Astrocyte (in vitro differentiated cells and primary cell): ENCODE measurements at regions not wholly inside any gene's neighbourhood (a gene's known extent, or its start where the extent isn't known, plus 50 kb on each side); places are given as distances from the start of the nearest gene placed in this dataset.

Experiments
- EZH2 ChIP-seq: IDR thresholded peaks from 2 replicates; pipeline ENCODE4 v1.6.1; 2012; ENCODE audit warnings: mild to moderate bottlenecking, low read length, inconsistent platforms; ENCODE audit not compliant: insufficient read depth
- TF ChIP-seq, protein P1 (sequence below): IDR thresholded peaks from 2 replicates; pipeline ENCODE4 v1.5.1; 2011; ENCODE audit warnings: low read depth, mild to moderate bottlenecking, inconsistent platforms, low read length, moderate library complexity; ENCODE audit not compliant: insufficient read depth

DNA sequence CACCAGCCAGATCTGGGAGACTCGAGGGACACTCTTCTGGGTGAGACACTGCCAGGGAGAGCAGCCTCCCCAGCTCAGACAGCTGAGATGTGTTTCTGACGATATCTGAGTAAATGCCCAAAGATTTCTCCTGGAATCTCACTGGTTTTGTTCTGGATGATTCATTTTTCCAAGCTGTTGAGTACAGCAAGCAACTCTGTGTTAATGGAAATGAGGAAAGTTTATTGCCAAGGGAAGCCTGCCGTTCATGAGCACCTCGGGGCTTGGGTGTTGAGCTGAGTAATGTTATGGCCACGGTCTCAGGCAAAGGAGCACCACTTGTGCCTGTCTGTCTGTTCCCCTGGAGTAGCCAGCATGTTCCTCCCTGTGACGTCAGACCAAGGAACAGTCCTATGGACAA lies 1132.4 kb downstream of the BRD1 start:
- TF ChIP-seq EZH2: no peak
- TF ChIP-seq, protein P1, sequence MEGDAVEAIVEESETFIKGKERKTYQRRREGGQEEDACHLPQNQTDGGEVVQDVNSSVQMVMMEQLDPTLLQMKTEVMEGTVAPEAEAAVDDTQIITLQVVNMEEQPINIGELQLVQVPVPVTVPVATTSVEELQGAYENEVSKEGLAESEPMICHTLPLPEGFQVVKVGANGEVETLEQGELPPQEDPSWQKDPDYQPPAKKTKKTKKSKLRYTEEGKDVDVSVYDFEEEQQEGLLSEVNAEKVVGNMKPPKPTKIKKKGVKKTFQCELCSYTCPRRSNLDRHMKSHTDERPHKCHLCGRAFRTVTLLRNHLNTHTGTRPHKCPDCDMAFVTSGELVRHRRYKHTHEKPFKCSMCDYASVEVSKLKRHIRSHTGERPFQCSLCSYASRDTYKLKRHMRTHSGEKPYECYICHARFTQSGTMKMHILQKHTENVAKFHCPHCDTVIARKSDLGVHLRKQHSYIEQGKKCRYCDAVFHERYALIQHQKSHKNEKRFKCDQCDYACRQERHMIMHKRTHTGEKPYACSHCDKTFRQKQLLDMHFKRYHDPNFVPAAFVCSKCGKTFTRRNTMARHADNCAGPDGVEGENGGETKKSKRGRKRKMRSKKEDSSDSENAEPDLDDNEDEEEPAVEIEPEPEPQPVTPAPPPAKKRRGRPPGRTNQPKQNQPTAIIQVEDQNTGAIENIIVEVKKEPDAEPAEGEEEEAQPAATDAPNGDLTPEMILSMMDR: no peak
